Naive thymus-derived CD4-positive, alpha-beta T cell (primary cell): ENCODE measurements at regions not wholly inside any gene's neighbourhood (a gene's known extent, or its start where the extent isn't known, plus 50 kb on each side); places are given as distances from the start of the nearest gene placed in this dataset.

ENCODE experiments used
- ATAC-seq: fragments of 150-1000 bp; cut with Tn5 transposase; 2 replicates; pipeline ENCODE4 v1.10.0; 2021; ENCODE audit warnings: mild to moderate bottlenecking, moderate library complexity
- CTCF ChIA-PET: fragments of 350-600 bp; sonication (Branson Sonifier 250); formaldehyde crosslinking; loops from one replicate; lab custom pipeline; 2021; ENCODE audit warnings: antibody characterized with exemption; lab: Charles Lee
- POLR2A ChIA-PET: fragments of 350-600 bp; sonication (Branson Sonifier 250); formaldehyde crosslinking; loops from one replicate; lab custom pipeline; 2021; ENCODE audit warnings: antibody characterized with exemption, inconsistent platforms; lab: Charles Lee
- DNase-seq, 9 donors: peaks; one replicate each; pipeline versions ENCODE4 v3.0.0 to v3.0.0-alpha.2; 2020 to 2022; ENCODE audit warnings: mixed read lengths in 1 of 9
- H3K27ac ChIP-seq: one replicate; pipeline ENCODE4 v1.7.0; 2013; ENCODE audit warnings: mild to moderate bottlenecking, low read depth, low read length, moderate library complexity
- H3K27me3 ChIP-seq, 2 donors: one replicate each; pipeline ENCODE4 v1.7.0; 2013; ENCODE audit warnings: low read length in 2 of 2, mild to moderate bottlenecking in 2 of 2, moderate library complexity in 2 of 2; ENCODE audit not compliant: control insufficient read depth in 2 of 2, insufficient read depth in 2 of 2
- H3K36me3 ChIP-seq, 3 experiments: 1 replicate in 2 of 3; 2 replicates in 1 of 3; pipeline ENCODE4 v1.7.0; 2013; ENCODE audit warnings: low read length in 3 of 3, mild to moderate bottlenecking in 3 of 3, moderate library complexity in 1 of 3; ENCODE audit not compliant: insufficient read depth in 3 of 3, control insufficient read depth in 2 of 3
- H3K4me1 ChIP-seq, 2 donors: one replicate each; pipeline ENCODE4 v1.7.0; 2013; ENCODE audit warnings: low read length in 2 of 2, mild to moderate bottlenecking in 2 of 2, moderate library complexity in 1 of 2; ENCODE audit not compliant: control insufficient read depth in 2 of 2, insufficient read depth in 2 of 2
- H3K4me3 ChIP-seq: 2 replicates; pipeline ENCODE4 v1.7.0; 2013; ENCODE audit warnings: mild to moderate bottlenecking, low read length
- H3K9me3 ChIP-seq, 3 experiments: 1 replicate in 2 of 3; 2 replicates in 1 of 3; pipeline ENCODE4 v1.7.0; 2013; ENCODE audit warnings: low read length in 3 of 3; ENCODE audit not compliant: control insufficient read depth in 2 of 3
- H3K27ac Mint-ChIP-seq, 9 donors: one replicate each; pipeline ENCODE4 v1.8.0; 2020 to 2022; ENCODE audit warnings: mixed read lengths in 9 of 9, mild to moderate bottlenecking in 8 of 9, moderate library complexity in 5 of 9, inconsistent platforms in 2 of 9
- H3K27me3 Mint-ChIP-seq, 5 donors: one replicate each; pipeline ENCODE4 v1.8.0; 2021 to 2022; ENCODE audit warnings: mixed read lengths in 5 of 5, mild to moderate bottlenecking in 1 of 5
- H3K36me3 Mint-ChIP-seq, 5 donors: one replicate each; pipeline ENCODE4 v1.8.0; 2020 to 2022; ENCODE audit warnings: mixed read lengths in 5 of 5, mild to moderate bottlenecking in 3 of 5, inconsistent platforms in 1 of 5
- H3K4me1 Mint-ChIP-seq, 7 donors: one replicate each; pipeline ENCODE4 v1.8.0; 2020 to 2022; ENCODE audit warnings: mixed read lengths in 7 of 7, mild to moderate bottlenecking in 3 of 7, inconsistent platforms in 1 of 7
- H3K4me3 Mint-ChIP-seq, 10 donors: one replicate each; pipeline ENCODE4 v1.8.0; 2020 to 2022; ENCODE audit warnings: mild to moderate bottlenecking in 10 of 10, mixed read lengths in 10 of 10, moderate library complexity in 6 of 10, inconsistent platforms in 2 of 10
- H3K9me3 Mint-ChIP-seq, 11 donors: one replicate each; pipeline ENCODE4 v1.8.0; 2020 to 2022; ENCODE audit warnings: mixed read lengths in 11 of 11, mild to moderate bottlenecking in 4 of 11, inconsistent platforms in 1 of 11, moderate library complexity in 1 of 11
- intact Hi-C, 2 donors: fragments of 100-400 bp; cut with micrococcal nuclease; formaldehyde crosslinking; loops; one replicate each; pipeline ENCODE4 v1.15.1; 2023

- no peaks in the 10 kb centered on the region for H3K9me3 ChIP-seq
- ATAC-seq (no peak), DNase-seq (no peak)
- H3K36me3 ChIP-seq: no peaks in the 10 kb centered on the region
- peaks cover 0 to 13% (median 1%) of the 10 kb centered on the region in 11 donors for H3K9me3 Mint-ChIP-seq
- H3K27ac ChIP-seq: no peak overlapping the region
- ChIA-PET CTCF (no interaction called here), POLR2A (no interaction called here)
- no peak overlapping the region for H3K4me3 Mint-ChIP-seq
- peaks cover 2 to 20% (median 15%) of the 10 kb centered on the region in 5 donors for H3K27me3 Mint-ChIP-seq
- no peaks in the 10 kb centered on the region for H3K36me3 Mint-ChIP-seq
- intact Hi-C loops: no loop called here
- no peak overlapping the region for H3K27ac Mint-ChIP-seq
- no peak overlapping the region for H3K4me3 ChIP-seq
- no peaks in the 10 kb centered on the region for H3K27me3 ChIP-seq
- H3K4me1 ChIP-seq: no peaks in the 10 kb centered on the region
- H3K4me1 Mint-ChIP-seq: no peaks in the 10 kb centered on the region
Measured at GRCh38 chr6:104585646-104586045, 274.1 kb downstream of the HACE1 start.

- Histone ChIP-seq H3K4me1 (no peaks in the 10 kb centered on the region), H3K9me3 (no peaks in the 10 kb centered on the region), H3K36me3 (no peaks in the 10 kb centered on the region), H3K4me3 (no peak overlapping the region), H3K27ac (no peak overlapping the region), H3K27me3 (no peaks in the 10 kb centered on the region)
- intact Hi-C loops: no loop called here
- Mint-ChIP-seq H3K4me3 (no peak overlapping the region), H3K27me3 (peaks cover 2 to 15% (median 11%) of the 10 kb centered on the region in 5 donors), H3K27ac (no peak overlapping the region), H3K36me3 (no peaks in the 10 kb centered on the region), H3K4me1 (no peaks in the 10 kb centered on the region), H3K9me3 (peaks cover 0 to 13% (median 1%) of the 10 kb centered on the region in 11 donors)
- DNase-seq (no peak), ATAC-seq (no peak)
- ChIA-PET CTCF (no interaction called here), POLR2A (no interaction called here)
Measured at GRCh38 chr6:104580452-104580851, 279.3 kb downstream of the HACE1 start.

GRCh38 chr6:104579310-104579863 lies 280.3 kb downstream of the HACE1 start:
- no peak for DNase-seq
- no peaks in the 10 kb centered on the region for H3K4me1 Mint-ChIP-seq
- H3K4me1 ChIP-seq: no peaks in the 10 kb centered on the region
- H3K36me3 Mint-ChIP-seq: no peaks in the 10 kb centered on the region
- no peaks in the 10 kb centered on the region for H3K27me3 ChIP-seq
- H3K36me3 ChIP-seq: no peaks in the 10 kb centered on the region
- no peak for ATAC-seq
- no peak overlapping the region for H3K4me3 ChIP-seq
- no peak overlapping the region for H3K4me3 Mint-ChIP-seq
- intact Hi-C loops: no loop called here
- H3K27ac Mint-ChIP-seq: no peak overlapping the region
- no peak overlapping the region for H3K27ac ChIP-seq
- peaks cover 0 to 9% (median 4%) of the 10 kb centered on the region in 5 donors for H3K27me3 Mint-ChIP-seq
- ChIA-PET POLR2A (no interaction called here), CTCF (interaction anchor here (0.7 kb wide), 1 partner anchor 192 kb away, joined by 3 read pairs; no protein-coding TSS in a partner anchor)
- H3K9me3 ChIP-seq: no peaks in the 10 kb centered on the region
- peaks cover 0 to 13% (median 1%) of the 10 kb centered on the region in 11 donors for H3K9me3 Mint-ChIP-seq

GRCh38 chr6:104575536-104575935 lies 284.2 kb downstream of the HACE1 start:
- Mint-ChIP-seq H3K27me3 (peaks cover 0 to 15% (median 3%) of the 10 kb centered on the region in 5 donors), H3K9me3 (peaks cover 0 to 3% (median 0%) of the 10 kb centered on the region in 11 donors), H3K27ac (no peak overlapping the region), H3K4me3 (no peak overlapping the region), H3K4me1 (no peaks in the 10 kb centered on the region), H3K36me3 (no peaks in the 10 kb centered on the region)
- no peak for ATAC-seq
- DNase-seq: no peak
- no peak overlapping the region for H3K4me3 ChIP-seq
- ChIA-PET CTCF (interaction anchor here (0.7 kb wide), 1 partner anchor 568 kb away, joined by 3 read pairs; no protein-coding TSS in a partner anchor), POLR2A (no interaction called here)
- no peaks in the 10 kb centered on the region for H3K36me3 ChIP-seq
- H3K27me3 ChIP-seq: no peaks in the 10 kb centered on the region
- H3K9me3 ChIP-seq: no peaks in the 10 kb centered on the region
- no peaks in the 10 kb centered on the region for H3K4me1 ChIP-seq
- H3K27ac ChIP-seq: no peak overlapping the region
- intact Hi-C loops: no loop called here

- ATAC-seq (no peak), DNase-seq (no peak)
- Mint-ChIP-seq H3K27ac (no peak overlapping the region), H3K36me3 (no peaks in the 10 kb centered on the region), H3K27me3 (peaks cover 0 to 8% (median 3%) of the 10 kb centered on the region in 5 donors), H3K9me3 (peaks cover 0 to 3% (median 0%) of the 10 kb centered on the region in 11 donors), H3K4me1 (no peaks in the 10 kb centered on the region), H3K4me3 (no peak overlapping the region)
- Histone ChIP-seq H3K4me3 (no peak overlapping the region), H3K36me3 (no peaks in the 10 kb centered on the region), H3K9me3 (no peaks in the 10 kb centered on the region), H3K27me3 (no peaks in the 10 kb centered on the region), H3K27ac (no peak overlapping the region), H3K4me1 (no peaks in the 10 kb centered on the region)
- intact Hi-C loops: no loop called here
- ChIA-PET POLR2A (no interaction called here), CTCF (no interaction called here)
Measured at GRCh38 chr6:104574135-104574750, 285.5 kb downstream of the HACE1 start.

GRCh38 chr6:104573350-104573749 lies 286.4 kb downstream of the HACE1 start:
- ATAC-seq: no peak
- no peak overlapping the region for H3K4me3 Mint-ChIP-seq
- intact Hi-C loops: no loop called here
- Histone ChIP-seq H3K27me3 (no peaks in the 10 kb centered on the region), H3K4me1 (no peaks in the 10 kb centered on the region), H3K27ac (no peak overlapping the region), H3K9me3 (no peaks in the 10 kb centered on the region), H3K4me3 (no peak overlapping the region), H3K36me3 (no peaks in the 10 kb centered on the region)
- H3K4me1 Mint-ChIP-seq: no peaks in the 10 kb centered on the region
- no peak overlapping the region for H3K27ac Mint-ChIP-seq
- DNase-seq: no peak
- peaks cover 0 to 8% (median 3%) of the 10 kb centered on the region in 5 donors for H3K27me3 Mint-ChIP-seq
- CTCF ChIA-PET: no interaction called here
- no peaks in the 10 kb centered on the region for H3K36me3 Mint-ChIP-seq
- POLR2A ChIA-PET: no interaction called here
- peaks cover 0 to 3% (median 0%) of the 10 kb centered on the region in 11 donors for H3K9me3 Mint-ChIP-seq

GRCh38 chr6:104572901-104573300 lies 286.8 kb downstream of the HACE1 start:
- peaks cover 0 to 8% (median 3%) of the 10 kb centered on the region in 5 donors for H3K27me3 Mint-ChIP-seq
- H3K9me3 ChIP-seq: no peaks in the 10 kb centered on the region
- H3K36me3 ChIP-seq: no peaks in the 10 kb centered on the region
- no peaks in the 10 kb centered on the region for H3K4me1 Mint-ChIP-seq
- ChIA-PET POLR2A (no interaction called here), CTCF (no interaction called here)
- H3K27ac Mint-ChIP-seq: no peak overlapping the region
- DNase-seq (no peak), ATAC-seq (no peak)
- no peaks in the 10 kb centered on the region for H3K27me3 ChIP-seq
- H3K9me3 Mint-ChIP-seq: peaks cover 0 to 3% (median 0%) of the 10 kb centered on the region in 11 donors
- intact Hi-C loops: no loop called here
- H3K4me1 ChIP-seq: no peaks in the 10 kb centered on the region
- H3K4me3 Mint-ChIP-seq: no peak overlapping the region
- H3K36me3 Mint-ChIP-seq: no peaks in the 10 kb centered on the region
- no peak overlapping the region for H3K4me3 ChIP-seq
- no peak overlapping the region for H3K27ac ChIP-seq
